SK-N-SH treated with all-trans-retinoic acid at 6 μM for 48 hours (cell line): ENCODE measurements at regions not wholly inside any gene's neighbourhood (a gene's known extent, or its start where the extent isn't known, plus 50 kb on each side); places are given as distances from the start of the nearest gene placed in this dataset.

Source experiments
- ATAC-seq: fragments of 200-7000 bp; cut with Tn5 transposase; 3 replicates; pipeline ENCODE4 v1.9.1; 2020; ENCODE audit warnings: mild to moderate bottlenecking, moderate library complexity
- ESRRG ChIP-seq: fragments of 250-450 bp; sonication (Bioruptor Pico); IDR thresholded peaks from 2 replicates; pipeline ENCODE4 v1.6.1; 2021; ENCODE audit warnings: mild to moderate bottlenecking
- GLIS3 ChIP-seq: fragments of 250-450 bp; sonication (Bioruptor Pico); IDR thresholded peaks from 2 replicates; pipeline ENCODE4 v1.5.0; 2020; ENCODE audit warnings: mild to moderate bottlenecking, moderate library complexity
- ISL1 ChIP-seq: fragments of 250-450 bp; sonication (Bioruptor Pico); IDR thresholded peaks from 2 replicates; pipeline ENCODE4 v2.1.2; 2022; ENCODE audit warnings: mild to moderate bottlenecking, moderate library complexity
- OSR1 ChIP-seq: fragments of 250-450 bp; sonication (Bioruptor Pico); IDR thresholded peaks from 2 replicates; pipeline ENCODE4 v1.8.0; 2022; ENCODE audit warnings: moderate library complexity, mild to moderate bottlenecking, inconsistent platforms
- PPARA ChIP-seq: fragments of 250-450 bp; sonication (Bioruptor Pico); IDR thresholded peaks from 2 replicates; pipeline ENCODE4 v1.5.0; 2020; ENCODE audit warnings: mild to moderate bottlenecking, borderline replicate concordance
- RARB ChIP-seq: fragments of 250-450 bp; sonication (Bioruptor Pico); IDR thresholded peaks from 2 replicates; pipeline ENCODE4 v1.8.0; 2021; ENCODE audit warnings: mild to moderate bottlenecking, moderate library complexity
- SNAI2 ChIP-seq: fragments of 250-450 bp; sonication (Bioruptor Pico); IDR thresholded peaks from 2 replicates; pipeline ENCODE4 v1.5.0; 2020; ENCODE audit warnings: mild to moderate bottlenecking, moderate library complexity
- TOX ChIP-seq: fragments of 250-450 bp; sonication (Bioruptor Pico); IDR thresholded peaks from 2 replicates; pipeline ENCODE4 v1.8.0; 2021; ENCODE audit warnings: mild to moderate bottlenecking, moderate library complexity, borderline replicate concordance
- ZC3H10 ChIP-seq: fragments of 250-450 bp; sonication (Bioruptor Pico); IDR thresholded peaks from 2 replicates; pipeline ENCODE4 v1.5.1; 2021; ENCODE audit warnings: mild to moderate bottlenecking, moderate library complexity
- ZFP3 ChIP-seq: fragments of 250-450 bp; sonication (Bioruptor Pico); IDR thresholded peaks from 2 replicates; pipeline ENCODE4 v1.5.0; 2020; ENCODE audit warnings: mild to moderate bottlenecking, moderate library complexity
- ZFP30 ChIP-seq: fragments of 450-650 bp; formaldehyde crosslinking; IDR thresholded peaks from 2 replicates; pipeline ENCODE4 v1.5.0; 2022; ENCODE audit warnings: mild to moderate bottlenecking, moderate library complexity
- ZNF70 ChIP-seq: fragments of 450-650 bp; formaldehyde crosslinking; IDR thresholded peaks from 2 replicates; pipeline ENCODE4 v1.5.0; 2020; ENCODE audit warnings: mild to moderate bottlenecking, moderate library complexity
- ZNF8 ChIP-seq: fragments of 450-650 bp; formaldehyde crosslinking; IDR thresholded peaks from 2 replicates; pipeline ENCODE4 v1.5.0; 2020; ENCODE audit warnings: mild to moderate bottlenecking, moderate library complexity
- TF ChIP-seq, protein P1 (sequence below): fragments of 250-450 bp; sonication (Bioruptor Pico); IDR thresholded peaks from 2 replicates; pipeline ENCODE4 v1.5.1; 2021; ENCODE audit warnings: mild to moderate bottlenecking, moderate library complexity
- TF ChIP-seq, protein P2 (sequence below): fragments of 250-450 bp; sonication (Bioruptor Pico); IDR thresholded peaks from 2 replicates; pipeline ENCODE4 v1.5.0; 2020; ENCODE audit warnings: mild to moderate bottlenecking, moderate library complexity
- TF ChIP-seq, protein P3 (sequence below): fragments of 250-450 bp; sonication (Bioruptor Pico); IDR thresholded peaks from 2 replicates; pipeline ENCODE4 v1.8.0; 2020; ENCODE audit warnings: mild to moderate bottlenecking, moderate library complexity, borderline replicate concordance
- TF ChIP-seq, protein P4 (sequence below): fragments of 250-450 bp; sonication (Bioruptor Pico); IDR thresholded peaks from 2 replicates; pipeline ENCODE4 v1.5.1; 2020; ENCODE audit warnings: low read depth, mild to moderate bottlenecking, moderate library complexity
- TF ChIP-seq, protein P5 (sequence below): fragments of 250-450 bp; sonication (Bioruptor Pico); IDR thresholded peaks from 2 replicates; pipeline ENCODE4 v1.8.0; 2021; ENCODE audit warnings: low read depth, mild to moderate bottlenecking, moderate library complexity, borderline replicate concordance

DNA sequence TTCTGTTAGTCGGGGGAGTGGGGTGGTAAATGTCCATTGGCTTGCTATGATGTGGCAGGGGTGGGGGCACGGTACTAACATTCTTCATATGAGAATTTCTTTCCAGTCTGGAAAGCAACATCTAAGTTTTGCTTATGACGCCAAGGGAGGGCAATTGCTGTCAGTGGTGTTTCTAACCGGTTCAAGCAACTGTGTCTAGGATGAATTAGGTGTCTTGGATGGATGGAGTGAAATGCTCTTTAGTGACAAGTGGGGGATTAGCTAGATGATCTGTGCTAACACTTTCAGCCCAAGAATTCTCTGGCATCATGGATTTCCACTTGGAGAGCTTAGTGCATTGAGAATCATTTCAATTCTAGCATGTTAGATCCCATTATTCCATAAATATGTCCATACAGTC, 262.6 kb upstream of the SORL1-AS1 start:
- TF ChIP-seq TOX (CRISPR knock-in tag) (no peak), ISL1 (CRISPR knock-in tag) (no peak), ZNF8 (no peak), RARB (CRISPR knock-in tag) (no peak), ESRRG (CRISPR knock-in tag) (no peak), OSR1 (CRISPR knock-in tag) (no peak), GLIS3 (CRISPR knock-in tag) (no peak), SNAI2 (CRISPR knock-in tag) (no peak), ZC3H10 (no peak), ZFP3 (CRISPR knock-in tag) (no peak), ZFP30 (CRISPR knock-in tag) (no peak)
- TF ChIP-seq, protein P1, sequence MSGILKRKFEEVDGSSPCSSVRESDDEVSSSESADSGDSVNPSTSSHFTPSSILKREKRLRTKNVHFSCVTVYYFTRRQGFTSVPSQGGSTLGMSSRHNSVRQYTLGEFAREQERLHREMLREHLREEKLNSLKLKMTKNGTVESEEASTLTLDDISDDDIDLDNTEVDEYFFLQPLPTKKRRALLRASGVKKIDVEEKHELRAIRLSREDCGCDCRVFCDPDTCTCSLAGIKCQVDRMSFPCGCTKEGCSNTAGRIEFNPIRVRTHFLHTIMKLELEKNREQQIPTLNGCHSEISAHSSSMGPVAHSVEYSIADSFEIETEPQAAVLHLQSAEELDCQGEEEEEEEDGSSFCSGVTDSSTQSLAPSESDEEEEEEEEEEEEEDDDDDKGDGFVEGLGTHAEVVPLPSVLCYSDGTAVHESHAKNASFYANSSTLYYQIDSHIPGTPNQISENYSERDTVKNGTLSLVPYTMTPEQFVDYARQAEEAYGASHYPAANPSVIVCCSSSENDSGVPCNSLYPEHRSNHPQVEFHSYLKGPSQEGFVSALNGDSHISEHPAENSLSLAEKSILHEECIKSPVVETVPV, result no peak
- TF ChIP-seq, protein P2, sequence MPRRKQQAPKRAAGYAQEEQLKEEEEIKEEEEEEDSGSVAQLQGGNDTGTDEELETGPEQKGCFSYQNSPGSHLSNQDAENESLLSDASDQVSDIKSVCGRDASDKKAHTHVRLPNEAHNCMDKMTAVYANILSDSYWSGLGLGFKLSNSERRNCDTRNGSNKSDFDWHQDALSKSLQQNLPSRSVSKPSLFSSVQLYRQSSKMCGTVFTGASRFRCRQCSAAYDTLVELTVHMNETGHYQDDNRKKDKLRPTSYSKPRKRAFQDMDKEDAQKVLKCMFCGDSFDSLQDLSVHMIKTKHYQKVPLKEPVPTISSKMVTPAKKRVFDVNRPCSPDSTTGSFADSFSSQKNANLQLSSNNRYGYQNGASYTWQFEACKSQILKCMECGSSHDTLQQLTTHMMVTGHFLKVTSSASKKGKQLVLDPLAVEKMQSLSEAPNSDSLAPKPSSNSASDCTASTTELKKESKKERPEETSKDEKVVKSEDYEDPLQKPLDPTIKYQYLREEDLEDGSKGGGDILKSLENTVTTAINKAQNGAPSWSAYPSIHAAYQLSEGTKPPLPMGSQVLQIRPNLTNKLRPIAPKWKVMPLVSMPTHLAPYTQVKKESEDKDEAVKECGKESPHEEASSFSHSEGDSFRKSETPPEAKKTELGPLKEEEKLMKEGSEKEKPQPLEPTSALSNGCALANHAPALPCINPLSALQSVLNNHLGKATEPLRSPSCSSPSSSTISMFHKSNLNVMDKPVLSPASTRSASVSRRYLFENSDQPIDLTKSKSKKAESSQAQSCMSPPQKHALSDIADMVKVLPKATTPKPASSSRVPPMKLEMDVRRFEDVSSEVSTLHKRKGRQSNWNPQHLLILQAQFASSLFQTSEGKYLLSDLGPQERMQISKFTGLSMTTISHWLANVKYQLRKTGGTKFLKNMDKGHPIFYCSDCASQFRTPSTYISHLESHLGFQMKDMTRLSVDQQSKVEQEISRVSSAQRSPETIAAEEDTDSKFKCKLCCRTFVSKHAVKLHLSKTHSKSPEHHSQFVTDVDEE (CRISPR knock-in tag), result no peak
- TF ChIP-seq, protein P3, sequence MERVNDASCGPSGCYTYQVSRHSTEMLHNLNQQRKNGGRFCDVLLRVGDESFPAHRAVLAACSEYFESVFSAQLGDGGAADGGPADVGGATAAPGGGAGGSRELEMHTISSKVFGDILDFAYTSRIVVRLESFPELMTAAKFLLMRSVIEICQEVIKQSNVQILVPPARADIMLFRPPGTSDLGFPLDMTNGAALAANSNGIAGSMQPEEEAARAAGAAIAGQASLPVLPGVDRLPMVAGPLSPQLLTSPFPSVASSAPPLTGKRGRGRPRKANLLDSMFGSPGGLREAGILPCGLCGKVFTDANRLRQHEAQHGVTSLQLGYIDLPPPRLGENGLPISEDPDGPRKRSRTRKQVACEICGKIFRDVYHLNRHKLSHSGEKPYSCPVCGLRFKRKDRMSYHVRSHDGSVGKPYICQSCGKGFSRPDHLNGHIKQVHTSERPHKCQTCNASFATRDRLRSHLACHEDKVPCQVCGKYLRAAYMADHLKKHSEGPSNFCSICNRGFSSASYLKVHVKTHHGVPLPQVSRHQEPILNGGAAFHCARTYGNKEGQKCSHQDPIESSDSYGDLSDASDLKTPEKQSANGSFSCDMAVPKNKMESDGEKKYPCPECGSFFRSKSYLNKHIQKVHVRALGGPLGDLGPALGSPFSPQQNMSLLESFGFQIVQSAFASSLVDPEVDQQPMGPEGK (CRISPR knock-in tag), result no peak
- TF ChIP-seq, protein P4, sequence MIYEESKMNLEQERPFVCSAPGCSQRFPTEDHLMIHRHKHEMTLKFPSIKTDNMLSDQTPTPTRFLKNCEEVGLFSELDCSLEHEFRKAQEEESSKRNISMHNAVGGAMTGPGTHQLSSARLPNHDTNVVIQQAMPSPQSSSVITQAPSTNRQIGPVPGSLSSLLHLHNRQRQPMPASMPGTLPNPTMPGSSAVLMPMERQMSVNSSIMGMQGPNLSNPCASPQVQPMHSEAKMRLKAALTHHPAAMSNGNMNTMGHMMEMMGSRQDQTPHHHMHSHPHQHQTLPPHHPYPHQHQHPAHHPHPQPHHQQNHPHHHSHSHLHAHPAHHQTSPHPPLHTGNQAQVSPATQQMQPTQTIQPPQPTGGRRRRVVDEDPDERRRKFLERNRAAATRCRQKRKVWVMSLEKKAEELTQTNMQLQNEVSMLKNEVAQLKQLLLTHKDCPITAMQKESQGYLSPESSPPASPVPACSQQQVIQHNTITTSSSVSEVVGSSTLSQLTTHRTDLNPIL (CRISPR knock-in tag), result no peak
- TF ChIP-seq, protein P5, sequence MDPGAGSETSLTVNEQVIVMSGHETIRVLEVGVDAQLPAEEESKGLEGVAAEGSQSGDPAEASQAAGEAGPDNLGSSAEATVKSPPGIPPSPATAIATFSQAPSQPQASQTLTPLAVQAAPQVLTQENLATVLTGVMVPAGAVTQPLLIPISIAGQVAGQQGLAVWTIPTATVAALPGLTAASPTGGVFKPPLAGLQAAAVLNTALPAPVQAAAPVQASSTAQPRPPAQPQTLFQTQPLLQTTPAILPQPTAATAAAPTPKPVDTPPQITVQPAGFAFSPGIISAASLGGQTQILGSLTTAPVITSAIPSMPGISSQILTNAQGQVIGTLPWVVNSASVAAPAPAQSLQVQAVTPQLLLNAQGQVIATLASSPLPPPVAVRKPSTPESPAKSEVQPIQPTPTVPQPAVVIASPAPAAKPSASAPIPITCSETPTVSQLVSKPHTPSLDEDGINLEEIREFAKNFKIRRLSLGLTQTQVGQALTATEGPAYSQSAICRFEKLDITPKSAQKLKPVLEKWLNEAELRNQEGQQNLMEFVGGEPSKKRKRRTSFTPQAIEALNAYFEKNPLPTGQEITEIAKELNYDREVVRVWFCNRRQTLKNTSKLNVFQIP (CRISPR knock-in tag), result no peak
- ATAC-seq, result no peak

DNA sequence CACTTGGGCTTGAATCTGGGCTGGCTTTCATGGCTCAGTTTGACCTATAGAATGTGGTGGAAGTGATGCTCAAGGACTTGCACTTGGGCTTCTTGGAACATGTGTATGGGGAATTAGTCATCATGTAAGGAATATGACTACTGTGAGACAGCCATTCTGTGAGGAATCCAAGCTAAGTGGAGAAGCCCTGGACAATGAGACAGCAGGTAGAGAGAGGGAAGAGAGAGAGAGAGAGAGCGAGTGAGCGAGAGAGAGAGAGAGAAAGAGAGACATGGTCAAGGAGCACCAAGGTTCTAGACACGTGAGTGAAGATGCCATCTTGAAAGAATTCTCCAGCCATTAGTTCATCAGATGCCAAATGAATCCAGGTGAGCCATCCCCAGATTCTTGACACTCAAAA, 261.6 kb upstream of the SORL1-AS1 start:
- ATAC-seq, result no peak

More for the DNA sequence above, 261.6 kb upstream of the SORL1-AS1 start:
- TF ChIP-seq ZFP3 (CRISPR knock-in tag) (no peak), ZNF70 (CRISPR knock-in tag) (no peak), ESRRG (CRISPR knock-in tag) (no peak), ZFP30 (CRISPR knock-in tag) (no peak), SNAI2 (CRISPR knock-in tag) (no peak), OSR1 (CRISPR knock-in tag) (no peak), PPARA (CRISPR knock-in tag) (no peak), ZC3H10 (no peak), ZNF8 (no peak), RARB (CRISPR knock-in tag) (no peak)
- TF ChIP-seq, protein P1, result no peak
- TF ChIP-seq, protein P5 (CRISPR knock-in tag), result no peak
